ENCODE measurements at regions not wholly inside any gene's neighbourhood (a gene's known extent, or its start where the extent isn't known, plus 50 kb on each side); places are given as distances from the start of the nearest gene placed in this dataset.

- no peak for TF ChIP-seq CTCF (IDR thresholded peaks at IDR 0.05)
- TF ChIP-seq EP300 (IDR thresholded peaks at IDR 0.05): no peak
Measured at GRCh38 chr5:175223291-175223690, 220.7 kb downstream of the DRD1 start.
